ENCODE measurements at regions not wholly inside any gene's neighbourhood (a gene's known extent, or its start where the extent isn't known, plus 50 kb on each side); places are given as distances from the start of the nearest gene placed in this dataset.
A peak's percentile ranks its signal among the peaks of the same experiment; 100 is the strongest.

DNA sequence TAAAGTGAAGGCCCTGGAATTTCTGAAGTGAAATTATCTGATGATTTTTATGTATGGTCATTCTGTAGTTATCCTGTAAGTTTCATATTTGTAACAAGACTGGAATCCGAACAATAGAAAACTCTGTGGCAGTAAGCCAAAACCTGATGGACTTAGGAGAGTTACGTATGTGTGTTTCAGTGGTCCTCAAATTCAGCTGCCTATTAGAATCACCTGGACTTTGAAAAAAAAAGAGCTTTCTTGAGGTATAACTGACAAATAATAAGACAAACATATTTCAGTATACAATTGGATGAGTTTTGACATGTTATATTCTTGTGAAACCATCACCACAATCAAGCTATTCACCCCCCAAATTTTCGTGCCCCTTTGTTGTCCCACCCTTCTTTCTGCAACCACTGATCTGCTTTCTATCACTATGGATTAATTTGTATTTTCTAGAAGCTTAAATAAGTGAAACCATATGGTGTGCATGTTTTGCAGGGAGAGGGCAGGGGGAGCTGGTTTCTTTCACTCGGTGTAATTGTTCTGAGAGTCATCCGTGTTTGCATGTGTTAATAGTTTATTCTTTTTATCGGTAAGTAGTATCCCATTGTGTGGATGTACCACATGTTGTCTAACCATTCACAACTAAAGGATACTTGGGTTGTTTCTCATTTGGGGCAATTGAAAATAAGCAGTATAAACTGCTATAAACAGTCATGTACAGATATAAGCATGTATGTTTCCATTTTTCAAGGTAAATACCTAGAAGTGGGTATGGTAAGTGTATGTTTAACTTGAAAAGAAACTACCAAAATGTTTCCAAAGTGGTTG, 50.2 kb upstream of the EML4 start:
- H3K9me3 Mint-ChIP-seq: peaks cover 16% of the 10 kb centered on the region
- peak overlapping the region; percentile 3 for H3K27ac Mint-ChIP-seq
- H3K4me1 Mint-ChIP-seq: peaks cover 46% of the 10 kb centered on the region
- ChIA-PET POLR2A (interaction anchor here (0.6 to 1.1 kb wide), 2 partner anchors 14 to 228 kb away, joined by 3 to 4 read pairs; no protein-coding TSS in a partner anchor), CTCF (interaction anchor here (0.8 to 5.6 kb wide), 2 partner anchors 9 to 13 kb away, joined by 3 to 25 read pairs; no protein-coding TSS in a partner anchor)
- DNase-seq: no peak
- H3K4me3 Mint-ChIP-seq: no peak overlapping the region
- H3K36me3 Mint-ChIP-seq (ENCODE audit: low read depth): peaks cover 20% of the 10 kb centered on the region
- H3K27me3 Mint-ChIP-seq: peaks cover 3% of the 10 kb centered on the region

Data from activated CD4-positive, alpha-beta T cell treated with anti-CD3 and anti-CD28 coated beads, Interleukin-2, amount 10 ng/mL, durations not matched to agents 7 days and 5 days (primary cell).